Vagina (tissue), 2 donors: ENCODE measurements at regions not wholly inside any gene's neighbourhood (a gene's known extent, or its start where the extent isn't known, plus 50 kb on each side); places are given as distances from the start of the nearest gene placed in this dataset.

Experiments
- CTCF ChIP-seq, 3 experiments: fragments of 450-650 bp in 2 of 3; fragments of 200-600 bp in 1 of 3; sonication (generic) in 1 of 3; IDR thresholded peaks; one replicate each; pipeline ENCODE4 v1.5.1; 2017 to 2019; ENCODE audit warnings: antibody characterized with exemption in 3 of 3, mild to moderate bottlenecking in 2 of 3, moderate library complexity in 2 of 3
- POLR2A ChIP-seq, 2 donors: fragments of 450-650 bp; IDR thresholded peaks; one replicate each; pipeline ENCODE4 v1.6.1; 2017; ENCODE audit warnings: antibody characterized with exemption in 2 of 2, mild to moderate bottlenecking in 2 of 2, moderate library complexity in 2 of 2

GRCh38 chr2:144770616-144771230 lies 250.8 kb upstream of the ZEB2 start:
- TF ChIP-seq CTCF (IDR thresholded peaks at IDR 0.05) (no peak), POLR2A (IDR thresholded peaks at IDR 0.05) (no peak)
